ENCODE measurements at regions not wholly inside any gene's neighbourhood (a gene's known extent, or its start where the extent isn't known, plus 50 kb on each side); places are given as distances from the start of the nearest gene placed in this dataset.
"Not testable (repeated sequence)": the region's sequence is repeated elsewhere in the genome, so short reads cannot be mapped to it uniquely, and the experiment has no call there.

DNA sequence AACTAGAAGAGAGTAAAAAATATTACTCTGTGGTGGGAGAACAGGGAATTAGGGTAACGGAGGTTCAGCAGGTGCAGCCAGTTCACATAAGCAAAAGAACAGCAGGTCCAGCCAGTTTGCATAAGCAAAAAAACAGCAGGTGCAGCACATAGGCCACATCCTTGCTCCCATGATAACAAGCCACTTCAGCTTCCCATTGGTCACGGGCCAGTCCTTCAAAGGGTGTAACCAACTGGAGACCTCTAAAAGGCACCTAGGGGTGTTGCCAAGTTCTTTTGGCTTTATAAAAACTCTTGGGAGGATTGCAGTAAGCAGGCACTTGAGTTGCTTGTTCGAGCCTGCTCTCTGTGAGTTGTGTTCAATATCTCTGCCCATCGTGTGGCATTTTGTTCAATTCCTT is 488.1 kb downstream of the XYLT1 start:
- no peak overlapping the region for H3K4me3 ChIP-seq (ENCODE audit: control insufficient read depth, low read depth, low read length)
- TF ChIP-seq, protein P1, sequence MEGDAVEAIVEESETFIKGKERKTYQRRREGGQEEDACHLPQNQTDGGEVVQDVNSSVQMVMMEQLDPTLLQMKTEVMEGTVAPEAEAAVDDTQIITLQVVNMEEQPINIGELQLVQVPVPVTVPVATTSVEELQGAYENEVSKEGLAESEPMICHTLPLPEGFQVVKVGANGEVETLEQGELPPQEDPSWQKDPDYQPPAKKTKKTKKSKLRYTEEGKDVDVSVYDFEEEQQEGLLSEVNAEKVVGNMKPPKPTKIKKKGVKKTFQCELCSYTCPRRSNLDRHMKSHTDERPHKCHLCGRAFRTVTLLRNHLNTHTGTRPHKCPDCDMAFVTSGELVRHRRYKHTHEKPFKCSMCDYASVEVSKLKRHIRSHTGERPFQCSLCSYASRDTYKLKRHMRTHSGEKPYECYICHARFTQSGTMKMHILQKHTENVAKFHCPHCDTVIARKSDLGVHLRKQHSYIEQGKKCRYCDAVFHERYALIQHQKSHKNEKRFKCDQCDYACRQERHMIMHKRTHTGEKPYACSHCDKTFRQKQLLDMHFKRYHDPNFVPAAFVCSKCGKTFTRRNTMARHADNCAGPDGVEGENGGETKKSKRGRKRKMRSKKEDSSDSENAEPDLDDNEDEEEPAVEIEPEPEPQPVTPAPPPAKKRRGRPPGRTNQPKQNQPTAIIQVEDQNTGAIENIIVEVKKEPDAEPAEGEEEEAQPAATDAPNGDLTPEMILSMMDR (conservative IDR thresholded peaks at IDR 0.05; ENCODE audit: control insufficient read depth, insufficient read depth, low read depth, low read length): no peak
- no peak for DNase-seq (ENCODE audit: low read depth)

DNA sequence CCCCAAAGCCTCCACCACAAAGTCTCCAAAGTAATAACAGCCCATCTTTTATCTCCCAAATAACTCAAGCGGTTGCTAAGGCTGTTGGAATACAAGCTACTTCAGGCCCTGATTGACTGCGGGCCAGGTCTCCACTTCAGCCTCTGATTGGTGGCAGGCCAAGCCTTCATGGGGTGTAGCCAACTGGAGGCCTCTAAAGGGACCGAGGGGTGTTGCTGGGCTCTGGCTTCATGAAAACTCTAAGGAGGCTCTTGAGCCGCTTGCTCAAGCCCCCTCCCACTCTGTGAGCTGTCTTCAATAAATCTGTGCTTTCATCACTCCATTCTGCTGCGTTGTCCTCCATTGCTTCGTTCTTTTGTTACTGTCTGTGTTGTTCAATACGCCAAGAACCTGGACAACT is 487.2 kb downstream of the XYLT1 start:
- no peak overlapping the region for H3K4me3 ChIP-seq (ENCODE audit: control insufficient read depth, low read depth, low read length)
- TF ChIP-seq, protein P1 (conservative IDR thresholded peaks at IDR 0.05; ENCODE audit: control insufficient read depth, insufficient read depth, low read depth, low read length): no peak
- no peak for DNase-seq (ENCODE audit: low read depth)

DNA sequence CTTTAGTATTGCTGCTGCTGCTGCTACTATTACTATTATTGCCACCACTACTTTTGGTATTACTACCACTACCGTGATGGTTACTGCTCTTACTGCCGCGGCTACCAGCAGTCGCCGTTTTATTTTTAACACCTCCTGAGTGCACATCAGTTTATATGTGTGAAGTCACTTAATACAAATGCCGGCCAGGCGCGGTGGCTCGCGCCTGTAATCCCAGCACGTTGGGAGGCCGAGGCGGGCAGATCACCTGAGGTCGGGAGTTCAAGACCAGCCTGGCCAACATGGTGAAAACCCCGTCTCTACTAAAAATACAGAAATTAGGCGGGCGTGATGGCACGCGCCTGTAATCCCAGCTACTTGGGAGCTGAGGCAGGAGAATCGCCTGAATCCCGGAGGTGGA is 486.7 kb downstream of the XYLT1 start:
- not testable (repeated sequence) for H3K4me3 ChIP-seq (ENCODE audit: control insufficient read depth, low read depth, low read length); DNase-seq (ENCODE audit: low read depth)

DNA sequence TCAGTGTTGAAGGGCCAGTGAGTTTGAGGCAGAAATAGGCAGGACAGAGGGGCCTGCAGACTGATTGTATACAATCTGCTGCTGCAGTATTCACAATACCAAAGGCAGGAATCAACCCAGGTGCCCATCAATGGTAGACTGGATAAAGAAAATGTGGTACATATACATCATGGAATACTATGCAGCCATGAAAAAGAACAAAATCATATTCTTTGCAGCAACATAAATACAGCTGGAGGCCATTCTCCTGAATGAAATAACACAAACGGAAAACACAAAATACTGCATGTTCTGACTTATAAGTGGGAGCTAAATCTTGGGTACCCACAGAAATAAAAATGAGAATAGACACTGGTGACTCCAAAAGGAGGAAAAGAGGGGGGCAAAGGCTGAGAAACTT is 485.1 kb downstream of the XYLT1 start:
- H3K4me3 ChIP-seq (ENCODE audit: control insufficient read depth, low read depth, low read length): no peak overlapping the region
- TF ChIP-seq, protein P1 (conservative IDR thresholded peaks at IDR 0.05; ENCODE audit: control insufficient read depth, insufficient read depth, low read depth, low read length): no peak
- no peak for DNase-seq (ENCODE audit: low read depth)

DNA sequence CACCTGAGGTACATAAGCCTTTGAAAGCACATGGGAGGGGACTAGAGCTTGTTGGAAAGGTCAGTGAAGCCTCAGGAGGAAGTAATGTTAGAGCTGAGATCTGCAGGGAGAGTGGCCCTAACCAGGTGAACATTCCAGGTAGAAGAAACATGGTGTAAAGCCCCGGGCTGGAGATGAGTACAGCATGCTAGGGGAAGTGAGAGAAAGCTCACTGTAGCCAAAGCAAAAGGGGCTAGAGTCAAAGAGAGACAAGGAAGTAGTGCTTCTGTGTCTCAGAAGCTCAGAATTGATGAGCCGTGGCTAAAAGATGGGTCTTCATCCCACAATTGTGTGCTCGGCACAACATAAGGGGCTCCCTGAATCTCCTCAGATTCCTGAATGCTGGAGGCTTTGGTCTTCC is 481.8 kb downstream of the XYLT1 start:
- TF ChIP-seq, protein P1 (conservative IDR thresholded peaks at IDR 0.05; ENCODE audit: control insufficient read depth, insufficient read depth, low read depth, low read length): no peak
- H3K4me3 ChIP-seq (ENCODE audit: control insufficient read depth, low read depth, low read length): no peak overlapping the region
- no peak for DNase-seq (ENCODE audit: low read depth)

DNA sequence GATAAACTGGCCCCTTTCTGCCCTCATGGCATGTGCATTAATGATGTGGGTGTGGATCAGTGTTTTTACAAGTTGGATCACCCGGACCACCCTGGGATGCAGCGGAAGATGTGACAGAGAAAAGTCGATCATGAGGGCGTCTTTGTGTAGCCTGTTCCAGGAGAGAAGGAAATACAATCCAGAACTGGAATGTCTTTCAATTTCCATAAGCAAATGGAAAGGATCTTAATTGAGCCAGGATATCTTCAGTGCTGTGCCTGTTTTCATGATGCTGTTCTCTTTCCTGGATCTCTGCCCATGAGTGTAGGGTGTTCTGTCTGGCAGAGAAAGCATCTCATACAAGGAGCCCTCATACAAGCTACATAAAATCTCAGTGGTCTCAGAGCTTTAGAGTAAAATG is 481.4 kb downstream of the XYLT1 start:
- DNase-seq (ENCODE audit: low read depth): no peak
- TF ChIP-seq, protein P1 (conservative IDR thresholded peaks at IDR 0.05; ENCODE audit: control insufficient read depth, insufficient read depth, low read depth, low read length): no peak
- H3K4me3 ChIP-seq (ENCODE audit: control insufficient read depth, low read depth, low read length): no peak overlapping the region

DNA sequence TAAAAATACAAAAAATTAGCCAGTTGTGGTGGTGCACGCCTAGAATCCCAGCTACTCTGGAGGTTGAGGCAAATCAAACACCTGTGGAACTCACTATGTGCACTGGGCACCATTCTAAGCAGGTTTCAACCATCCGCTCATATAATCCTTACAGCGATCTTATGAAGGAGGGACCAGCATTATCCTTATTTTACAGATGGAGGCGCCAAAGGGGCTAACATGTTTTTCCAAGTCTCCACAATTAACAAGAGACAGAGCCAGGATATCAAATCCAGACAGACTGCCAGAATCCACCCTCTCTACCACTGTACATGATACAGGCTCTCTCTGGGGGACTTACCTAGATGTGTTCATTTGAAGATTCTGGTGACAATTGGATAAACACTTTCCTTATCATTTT is 479.0 kb downstream of the XYLT1 start:
- H3K4me3 ChIP-seq (ENCODE audit: control insufficient read depth, low read depth, low read length): no peak overlapping the region
- TF ChIP-seq, protein P1 (conservative IDR thresholded peaks at IDR 0.05; ENCODE audit: control insufficient read depth, insufficient read depth, low read depth, low read length): no peak
- no peak for DNase-seq (ENCODE audit: low read depth)
